22Rv1 (cell line): ENCODE measurements at regions not wholly inside any gene's neighbourhood (a gene's known extent, or its start where the extent isn't known, plus 50 kb on each side); places are given as distances from the start of the nearest gene placed in this dataset.
"Not testable (repeated sequence)": the region's sequence is repeated elsewhere in the genome, so short reads cannot be mapped to it uniquely, and the experiment has no call there.

ENCODE experiments used
- H3K27ac ChIP-seq: fragments of 450-650 bp; 2 replicates; pipeline ENCODE4 v1.5.1; 2017
- CTCF ChIP-seq: fragments of 450-650 bp; IDR thresholded peaks from 2 replicates; pipeline ENCODE4 v1.5.1; 2017; ENCODE audit warnings: mild to moderate bottlenecking
- ZFX ChIP-seq: fragments of 450-650 bp; IDR thresholded peaks from 2 replicates; pipeline ENCODE4 v1.6.1; 2017; ENCODE audit warnings: antibody characterized with exemption, borderline replicate concordance

DNA sequence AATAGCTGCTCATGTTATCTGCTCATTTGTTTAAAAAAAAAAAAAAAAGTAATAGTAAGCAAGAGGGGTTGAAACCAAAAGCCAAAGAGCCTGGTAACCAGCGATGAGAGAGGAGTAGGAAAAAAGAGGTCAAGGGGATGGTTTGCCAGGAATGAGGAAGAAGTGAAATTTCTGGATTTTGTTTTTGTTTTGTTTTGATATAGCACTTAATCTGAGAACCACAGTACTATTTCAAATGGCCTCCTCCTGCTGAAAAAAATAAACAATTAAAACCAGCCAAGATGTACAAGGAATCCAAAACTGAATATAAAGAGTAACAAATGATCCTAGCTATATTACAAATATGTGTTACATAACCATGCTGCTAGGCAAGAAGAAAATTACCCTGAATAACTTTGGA lies 213.1 kb downstream of the FGFR2 start:
- no peak overlapping the region for H3K27ac ChIP-seq

DNA sequence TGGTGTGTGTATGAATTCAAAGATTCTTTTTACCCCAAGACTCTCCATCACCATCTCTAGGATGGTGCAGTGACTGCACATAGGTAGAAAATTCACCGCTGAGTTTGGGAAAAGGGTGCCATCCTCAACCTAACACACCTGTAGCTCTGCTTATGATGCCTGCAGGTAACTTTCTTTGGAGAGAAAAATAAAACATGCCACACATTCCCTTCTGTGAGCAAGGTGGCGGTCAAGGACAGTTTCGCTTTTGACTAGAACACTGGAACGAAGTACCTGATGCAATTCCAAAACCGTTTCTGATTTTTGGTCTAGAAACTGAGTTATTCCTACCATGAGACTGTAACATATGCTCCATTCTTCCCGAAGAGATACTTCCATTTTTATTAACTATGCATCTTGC lies 205.6 kb downstream of the FGFR2 start:
- TF ChIP-seq CTCF (no peak), ZFX (no peak)
- H3K27ac ChIP-seq, result no peak overlapping the region

More for the DNA sequence above, 213.1 kb downstream of the FGFR2 start:
- no peak for TF ChIP-seq CTCF
- no peak for TF ChIP-seq ZFX

GRCh38 chr10:121393522-121393921 lies 204.7 kb downstream of the FGFR2 start:
- no peak overlapping the region for H3K27ac ChIP-seq
- no peak for TF ChIP-seq CTCF
- no peak for TF ChIP-seq ZFX

DNA sequence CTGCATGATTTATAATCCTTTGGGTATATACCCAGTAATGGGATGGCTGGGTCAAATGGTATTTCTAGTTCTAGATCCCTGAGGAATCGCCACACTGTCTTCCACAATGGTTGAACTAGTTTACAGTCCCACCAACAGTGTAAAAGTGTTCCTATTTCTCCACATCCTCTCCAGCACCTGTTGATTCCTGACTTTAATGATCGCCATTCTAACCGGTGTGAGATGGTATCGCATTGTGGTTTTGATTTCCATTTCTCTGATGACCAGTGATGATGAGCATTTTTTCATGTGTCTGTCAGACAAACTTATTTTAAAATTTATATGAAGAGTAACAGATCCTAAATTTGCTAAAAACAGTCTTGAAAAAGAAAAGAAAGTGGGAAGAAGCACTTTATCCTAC lies 197.7 kb downstream of the FGFR2 start:
- H3K27ac ChIP-seq, result not testable (repeated sequence)

DNA sequence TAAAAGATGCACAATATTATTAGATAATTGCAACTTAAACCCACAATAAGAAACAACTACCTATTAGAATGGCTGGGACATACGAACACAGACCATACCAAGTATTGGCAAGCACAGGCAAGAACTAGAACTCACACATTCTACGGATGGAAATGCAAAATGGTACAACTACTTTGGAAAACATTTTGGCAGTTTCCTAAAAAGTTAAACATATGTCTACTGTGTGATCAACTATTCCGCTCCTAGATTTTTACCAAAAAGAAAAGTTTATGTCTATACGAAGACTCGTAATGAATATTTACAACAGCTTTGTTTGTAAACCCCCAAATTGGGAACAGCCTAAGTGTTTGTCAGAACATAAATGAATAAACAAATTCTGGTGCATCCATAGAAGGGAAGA lies 194.7 kb downstream of the FGFR2 start:
- TF ChIP-seq ZFX, result no peak
- no peak for TF ChIP-seq CTCF
- H3K27ac ChIP-seq, result no peak overlapping the region

DNA sequence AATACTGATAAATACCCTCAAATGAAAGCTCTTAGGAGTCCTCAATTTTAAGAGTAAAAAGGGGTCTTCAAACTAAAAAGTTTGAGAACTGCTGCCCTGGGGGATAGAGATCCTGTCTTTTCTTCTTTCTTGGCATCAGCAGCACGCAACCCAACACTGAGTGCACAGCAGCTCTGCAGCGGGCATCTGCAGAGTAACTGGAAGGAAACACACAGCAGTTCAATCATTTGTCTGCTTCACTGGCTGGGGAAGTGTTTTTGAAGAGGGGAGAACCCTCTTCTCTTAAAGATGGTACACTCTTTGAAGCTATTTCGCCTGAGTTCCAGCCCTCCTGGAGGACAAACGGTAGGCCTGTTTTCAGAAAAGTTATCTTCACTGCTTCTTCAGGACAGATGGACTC lies 193.6 kb downstream of the FGFR2 start:
- TF ChIP-seq ZFX (no peak), CTCF (no peak)

GRCh38 chr10:121405096-121405495 lies 193.1 kb downstream of the FGFR2 start:
- no peak overlapping the region for H3K27ac ChIP-seq
- no peak for TF ChIP-seq ZFX
- no peak for TF ChIP-seq CTCF

More for the DNA sequence above, 193.6 kb downstream of the FGFR2 start:
- no peak overlapping the region for H3K27ac ChIP-seq

- H3K27ac ChIP-seq, result no peak overlapping the region
- TF ChIP-seq ZFX, result no peak
- TF ChIP-seq CTCF, result no peak
These were observed 192.7 kb downstream of the FGFR2 start for GRCh38 chr10:121405549-121405948.
